ENCODE measurements at regions not wholly inside any gene's neighbourhood (a gene's known extent, or its start where the extent isn't known, plus 50 kb on each side); places are given as distances from the start of the nearest gene placed in this dataset.

DNA sequence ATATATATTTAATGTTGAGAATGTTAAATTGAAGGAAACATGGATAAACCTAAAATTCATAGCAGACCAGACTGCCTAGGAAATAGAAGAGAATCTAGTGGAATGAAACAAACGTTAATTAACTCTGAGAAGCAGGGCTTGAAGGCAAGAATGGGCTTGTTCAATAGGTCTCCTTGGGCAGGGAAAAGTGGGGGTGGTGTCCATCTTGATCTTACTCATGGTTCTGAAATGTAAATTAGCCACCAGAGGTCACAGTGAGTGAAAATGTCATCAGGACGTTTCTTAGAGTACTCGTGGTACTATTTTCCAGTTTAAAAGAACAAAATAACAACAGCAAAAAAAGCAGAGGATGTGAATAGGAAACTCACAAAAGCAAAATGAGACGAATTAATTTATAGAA is 66.8 kb upstream of the BTBD3 start:
- TF ChIP-seq, protein P1, sequence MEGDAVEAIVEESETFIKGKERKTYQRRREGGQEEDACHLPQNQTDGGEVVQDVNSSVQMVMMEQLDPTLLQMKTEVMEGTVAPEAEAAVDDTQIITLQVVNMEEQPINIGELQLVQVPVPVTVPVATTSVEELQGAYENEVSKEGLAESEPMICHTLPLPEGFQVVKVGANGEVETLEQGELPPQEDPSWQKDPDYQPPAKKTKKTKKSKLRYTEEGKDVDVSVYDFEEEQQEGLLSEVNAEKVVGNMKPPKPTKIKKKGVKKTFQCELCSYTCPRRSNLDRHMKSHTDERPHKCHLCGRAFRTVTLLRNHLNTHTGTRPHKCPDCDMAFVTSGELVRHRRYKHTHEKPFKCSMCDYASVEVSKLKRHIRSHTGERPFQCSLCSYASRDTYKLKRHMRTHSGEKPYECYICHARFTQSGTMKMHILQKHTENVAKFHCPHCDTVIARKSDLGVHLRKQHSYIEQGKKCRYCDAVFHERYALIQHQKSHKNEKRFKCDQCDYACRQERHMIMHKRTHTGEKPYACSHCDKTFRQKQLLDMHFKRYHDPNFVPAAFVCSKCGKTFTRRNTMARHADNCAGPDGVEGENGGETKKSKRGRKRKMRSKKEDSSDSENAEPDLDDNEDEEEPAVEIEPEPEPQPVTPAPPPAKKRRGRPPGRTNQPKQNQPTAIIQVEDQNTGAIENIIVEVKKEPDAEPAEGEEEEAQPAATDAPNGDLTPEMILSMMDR (IDR thresholded peaks at IDR 0.05), result no peak
- no peak for TF ChIP-seq POLR2A (IDR thresholded peaks at IDR 0.05)
- no peak for TF ChIP-seq POLR2AphosphoS5 (IDR thresholded peaks at IDR 0.05)
- TF ChIP-seq EP300 (IDR thresholded peaks at IDR 0.05), result no peak

All from sigmoid colon (tissue), 4 donors.